Thyroid gland (tissue), 4 donors: ENCODE measurements at regions not wholly inside any gene's neighbourhood (a gene's known extent, or its start where the extent isn't known, plus 50 kb on each side); places are given as distances from the start of the nearest gene placed in this dataset.

ENCODE experiments used
- DNase-seq, 2 donors: peaks; one replicate each; pipeline ENCODE4 v3.0.0-alpha.2; 2019
- H3K27ac ChIP-seq, 3 donors: fragments of 200-600 bp; sonication (generic); 1 replicate in 2 of 3; 2 replicates in 1 of 3; pipeline ENCODE4 v1.5.1; 2016 to 2019; ENCODE audit warnings: mild to moderate bottlenecking in 1 of 3, moderate library complexity in 1 of 3
- H3K27me3 ChIP-seq: fragments of 200-600 bp; sonication (generic); one replicate; pipeline ENCODE4 v1.5.1; 2019
- H3K36me3 ChIP-seq, 2 donors: fragments of 200-600 bp; sonication (generic); one replicate each; pipeline ENCODE4 v1.5.1; 2016 to 2019
- H3K4me1 ChIP-seq, 2 donors: fragments of 200-600 bp; sonication (generic); one replicate each; pipeline ENCODE4 v1.5.1; 2017 to 2019
- H3K4me3 ChIP-seq, 3 donors: fragments of 200-600 bp; sonication (generic); replicated peaks in 1 of 3; 1 replicate in 2 of 3; 2 replicates in 1 of 3; pipeline ENCODE4 v1.5.1; 2016; ENCODE audit warnings: mild to moderate bottlenecking in 1 of 3
- H3K9me3 ChIP-seq: fragments of 200-600 bp; sonication (generic); one replicate; pipeline ENCODE4 v1.5.1; 2017
- POLR2A ChIP-seq, 2 donors: fragments of 450-650 bp; IDR thresholded peaks; one replicate each; pipeline ENCODE4 v1.6.1; 2017; ENCODE audit warnings: antibody characterized with exemption in 2 of 2, mild to moderate bottlenecking in 2 of 2, moderate library complexity in 1 of 2
- WGBS, 2 donors: methylation state at CpG; one replicate each; pipeline ENCODE4 v1.1.5; 2017; 5-methylcytosine and 5-hydroxymethylcytosine counted together
- intact Hi-C: fragments of 100-400 bp; cut with DNase I; formaldehyde crosslinking; loops from one replicate; pipeline ENCODE4 v1.15.1; 2023
- TF ChIP-seq, protein P1 (sequence below), 6 experiments: fragments of 200-600 bp in 3 of 6; fragments of 450-650 bp in 3 of 6; sonication (generic) in 3 of 6; IDR thresholded peaks; one replicate each; pipeline ENCODE4 v1.5.1; 2016 to 2019; ENCODE audit warnings: antibody characterized with exemption in 6 of 6, mild to moderate bottlenecking in 2 of 6, inconsistent platforms in 1 of 6, moderate library complexity in 1 of 6

DNA sequence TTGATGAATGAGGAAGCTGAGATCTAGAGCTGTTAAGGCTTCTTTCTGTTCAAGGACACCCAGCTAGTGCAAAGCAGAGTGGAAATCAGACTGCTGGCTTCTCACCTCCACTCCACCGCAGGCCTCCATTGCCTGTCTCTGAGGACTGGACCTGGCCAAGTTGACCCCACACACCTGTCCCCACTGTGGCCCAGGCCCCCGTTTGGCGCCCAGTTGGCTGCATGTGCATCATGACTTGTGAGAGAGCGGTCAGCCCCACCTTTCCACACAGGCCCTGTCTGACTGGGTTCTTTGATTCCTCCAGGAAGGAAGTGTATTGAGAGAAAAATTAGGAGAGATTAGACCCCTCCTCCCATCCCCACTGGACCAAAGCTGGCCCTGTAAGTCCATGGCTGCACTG, 206.3 kb upstream of the TLE3 start:
- Histone ChIP-seq H3K4me1 (no peaks in the 10 kb centered on the region), H3K4me3 (no peak overlapping the region), H3K36me3 (no peaks in the 10 kb centered on the region), H3K27ac (no peak overlapping the region), H3K27me3 (no peaks in the 10 kb centered on the region), H3K9me3 (no peaks in the 10 kb centered on the region)
- DNase-seq = no peak
- WGBS, 2 donors = 98 to 100% methylated on average over 4 of the region's 4 CpGs
- intact Hi-C loops = no loop called here
- TF ChIP-seq POLR2A (IDR thresholded peaks at IDR 0.05) = no peak
- TF ChIP-seq, protein P1, sequence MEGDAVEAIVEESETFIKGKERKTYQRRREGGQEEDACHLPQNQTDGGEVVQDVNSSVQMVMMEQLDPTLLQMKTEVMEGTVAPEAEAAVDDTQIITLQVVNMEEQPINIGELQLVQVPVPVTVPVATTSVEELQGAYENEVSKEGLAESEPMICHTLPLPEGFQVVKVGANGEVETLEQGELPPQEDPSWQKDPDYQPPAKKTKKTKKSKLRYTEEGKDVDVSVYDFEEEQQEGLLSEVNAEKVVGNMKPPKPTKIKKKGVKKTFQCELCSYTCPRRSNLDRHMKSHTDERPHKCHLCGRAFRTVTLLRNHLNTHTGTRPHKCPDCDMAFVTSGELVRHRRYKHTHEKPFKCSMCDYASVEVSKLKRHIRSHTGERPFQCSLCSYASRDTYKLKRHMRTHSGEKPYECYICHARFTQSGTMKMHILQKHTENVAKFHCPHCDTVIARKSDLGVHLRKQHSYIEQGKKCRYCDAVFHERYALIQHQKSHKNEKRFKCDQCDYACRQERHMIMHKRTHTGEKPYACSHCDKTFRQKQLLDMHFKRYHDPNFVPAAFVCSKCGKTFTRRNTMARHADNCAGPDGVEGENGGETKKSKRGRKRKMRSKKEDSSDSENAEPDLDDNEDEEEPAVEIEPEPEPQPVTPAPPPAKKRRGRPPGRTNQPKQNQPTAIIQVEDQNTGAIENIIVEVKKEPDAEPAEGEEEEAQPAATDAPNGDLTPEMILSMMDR (IDR thresholded peaks at IDR 0.05) = no peak

- no peak overlapping the region for H3K4me3 ChIP-seq
- H3K27me3 ChIP-seq = no peaks in the 10 kb centered on the region
- no peak for DNase-seq
- 92 to 98% methylated on average over 1 of the region's 1 CpG for WGBS, 2 donors
- no peaks in the 10 kb centered on the region for H3K36me3 ChIP-seq
- H3K27ac ChIP-seq = no peak overlapping the region
- no peaks in the 10 kb centered on the region for H3K4me1 ChIP-seq
- intact Hi-C loops = no loop called here
- TF ChIP-seq, protein P1 (IDR thresholded peaks at IDR 0.05) = no peak
- TF ChIP-seq POLR2A (IDR thresholded peaks at IDR 0.05) = no peak
- H3K9me3 ChIP-seq = no peaks in the 10 kb centered on the region
Observed at GRCh38 chr15:70302360-70302759, 204.6 kb upstream of the TLE3 start.

- no peaks in the 10 kb centered on the region for H3K9me3 ChIP-seq
- no peaks in the 10 kb centered on the region for H3K36me3 ChIP-seq
- no peak for DNase-seq
- H3K4me3 ChIP-seq = no peak overlapping the region
- WGBS, 2 donors = 88% methylated on average over 5 of the region's 5 CpGs; no CpG with 5 or more reads in 1 of the 2 donors
- H3K27me3 ChIP-seq = no peaks in the 10 kb centered on the region
- no peaks in the 10 kb centered on the region for H3K4me1 ChIP-seq
- no peak overlapping the region for H3K27ac ChIP-seq
- intact Hi-C loops = no loop called here
- no peak for TF ChIP-seq POLR2A (IDR thresholded peaks at IDR 0.05)
- TF ChIP-seq, protein P1 (IDR thresholded peaks at IDR 0.05) = no peak
Observed at GRCh38 chr15:70301396-70301795, 203.7 kb upstream of the TLE3 start.

GRCh38 chr15:70299931-70300869, 202.5 kb upstream of the TLE3 start:
- Histone ChIP-seq H3K4me3 (no peak overlapping the region), H3K27me3 (no peaks in the 10 kb centered on the region), H3K36me3 (no peaks in the 10 kb centered on the region), H3K9me3 (no peaks in the 10 kb centered on the region), H3K27ac (no peak overlapping the region), H3K4me1 (no peaks in the 10 kb centered on the region)
- TF ChIP-seq POLR2A (IDR thresholded peaks at IDR 0.05) = no peak
- TF ChIP-seq, protein P1 (IDR thresholded peaks at IDR 0.05) = no peak
- 84 to 89% methylated on average over 13 of the region's 13 CpGs for WGBS, 2 donors
- intact Hi-C loops = no loop called here
- DNase-seq = no peak

DNA sequence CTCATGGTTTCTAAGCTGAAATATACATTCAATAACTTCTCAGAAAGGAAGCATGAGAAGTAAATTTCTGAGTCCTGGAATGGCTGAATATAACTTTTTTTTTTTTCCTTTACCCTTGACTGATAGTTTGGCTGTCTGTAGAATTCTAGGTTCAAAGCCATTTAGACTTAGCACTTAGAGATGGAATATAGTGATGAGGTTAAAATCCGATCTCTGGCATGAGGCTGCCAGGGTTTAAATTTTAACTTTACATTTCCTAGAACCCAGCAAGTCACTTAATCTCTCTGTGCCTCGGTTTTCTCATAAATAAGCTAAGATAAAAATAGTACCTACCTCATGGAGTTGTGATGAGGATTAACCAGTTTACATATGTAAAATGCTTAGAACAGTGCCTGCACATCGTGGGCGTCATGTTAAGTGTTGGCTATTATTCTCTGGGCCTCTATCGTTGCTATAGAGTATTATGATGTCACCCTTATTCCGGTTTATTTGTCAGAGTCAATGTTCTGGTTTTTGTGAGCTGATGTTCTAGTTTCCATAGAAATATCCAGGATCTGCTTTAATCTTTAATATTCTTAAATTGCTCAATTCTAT, 199.8 kb upstream of the TLE3 start:
- Histone ChIP-seq H3K36me3 (no peaks in the 10 kb centered on the region), H3K27me3 (no peaks in the 10 kb centered on the region), H3K4me3 (no peak overlapping the region), H3K9me3 (no peaks in the 10 kb centered on the region), H3K4me1 (peaks cover 19 to 21% of the 10 kb centered on the region in 2 donors), H3K27ac (no peak overlapping the region)
- DNase-seq = no peak
- WGBS, 2 donors = 93 to 94% methylated on average over 6 of the region's 6 CpGs
- TF ChIP-seq, protein P1 (IDR thresholded peaks at IDR 0.05) = no peak
- TF ChIP-seq POLR2A (IDR thresholded peaks at IDR 0.05) = no peak
- intact Hi-C loops = no loop called here
